ENCODE measurements at regions not wholly inside any gene's neighbourhood (a gene's known extent, or its start where the extent isn't known, plus 50 kb on each side); places are given as distances from the start of the nearest gene placed in this dataset.

DNA sequence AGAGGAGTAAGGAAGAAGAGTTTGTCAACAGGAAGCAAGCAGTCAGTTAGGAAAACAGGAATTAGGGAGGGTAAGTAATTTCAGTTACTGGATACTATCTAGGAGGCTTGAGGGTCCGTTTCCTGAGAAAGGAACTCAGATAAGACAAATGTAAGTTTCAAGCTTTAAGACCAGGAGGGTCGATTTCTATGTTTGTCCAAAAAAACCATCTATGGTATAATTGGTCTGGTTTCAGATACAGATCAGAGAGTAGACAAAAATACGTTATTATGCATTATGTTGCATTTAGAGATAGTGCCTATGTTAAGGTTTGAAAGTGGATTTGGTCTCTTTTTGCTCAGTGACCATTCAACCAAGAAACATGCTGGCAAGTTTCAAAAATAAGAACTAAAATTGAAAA is 789.6 kb upstream of the PCDH20 start:
- no peak overlapping the region for H3K9ac ChIP-seq (ENCODE audit: low read length)
- ChIA-PET CTCF (no interaction called here), POLR2A (no interaction called here), RAD21 (ENCODE audit: low non-redundant PET in 1 of 2, low total read pairs in 2 of 2, uncharacterized antibody in 2 of 2, unreplicated experiment in 2 of 2) (no interaction called here)
- H3K9me3 ChIP-seq (ENCODE audit: control insufficient read depth in 1 of 2, insufficient read depth in 1 of 2, low read depth in 1 of 2, low read length in 2 of 2): 0 out of 4 replicates have a peak, but pooled peaks cover 0 to 2% of the 10 kb centered on the region in 2 experiments
- BruUV-seq (replicated peaks): no TSS peak
- no peaks in the 10 kb centered on the region for H4K20me1 ChIP-seq (ENCODE audit: insufficient read depth)
- H3K27ac ChIP-seq (ENCODE audit: low read depth, low read length): no peak overlapping the region
- H3K4me2 ChIP-seq (ENCODE audit: low read length): no peak overlapping the region
- no peaks in the 10 kb centered on the region for H3K27me3 ChIP-seq (ENCODE audit: insufficient read depth, low read length)
- H3K79me2 ChIP-seq (ENCODE audit: insufficient read depth, low read length): no peaks in the 10 kb centered on the region
- H3K4me3 ChIP-seq (replicated peaks in 1 of 2; ENCODE audit: low read depth in 1 of 2, low read length in 2 of 2): no peak overlapping the region
- intact Hi-C loops (cut with micrococcal nuclease): no loop called here
- no peaks in the 10 kb centered on the region for H3K9me2 ChIP-seq (ENCODE audit: insufficient read depth)
- ATAC-seq: no peak
- TF ChIP-seq CEBPB (IDR thresholded peaks at IDR 0.05; ENCODE audit: low read depth) (no peak), CBX3 (IDR thresholded peaks at IDR 0.05; ENCODE audit: low read depth) (no peak), SIN3A (IDR thresholded peaks at IDR 0.05; ENCODE audit: low read depth) (no peak), POLR2AphosphoS5 (IDR thresholded peaks at IDR 0.05; ENCODE audit: low read depth, low read length) (no peak), RAD21 (IDR thresholded peaks at IDR 0.05; ENCODE audit: low read depth) (no peak), SRF (IDR thresholded peaks at IDR 0.05; ENCODE audit: low read depth) (no peak), SP1 (IDR thresholded peaks at IDR 0.05; ENCODE audit: low read depth) (no peak), EZH2 (IDR thresholded peaks at IDR 0.05) (no peak), EZH2phosphoT487 (IDR thresholded peaks at IDR 0.05; ENCODE audit: borderline replicate concordance) (no peak), TCF7L2 (IDR thresholded peaks at IDR 0.05; ENCODE audit: borderline replicate concordance, extremely low read depth, insufficient read depth, insufficient read length) (no peak), POLR2A (IDR thresholded peaks at IDR 0.05; ENCODE audit: borderline replicate concordance, extremely low read depth, insufficient read depth, insufficient read length) (no peak), ZFX (IDR thresholded peaks at IDR 0.05) (no peak)
- TF ChIP-seq, protein P1, sequence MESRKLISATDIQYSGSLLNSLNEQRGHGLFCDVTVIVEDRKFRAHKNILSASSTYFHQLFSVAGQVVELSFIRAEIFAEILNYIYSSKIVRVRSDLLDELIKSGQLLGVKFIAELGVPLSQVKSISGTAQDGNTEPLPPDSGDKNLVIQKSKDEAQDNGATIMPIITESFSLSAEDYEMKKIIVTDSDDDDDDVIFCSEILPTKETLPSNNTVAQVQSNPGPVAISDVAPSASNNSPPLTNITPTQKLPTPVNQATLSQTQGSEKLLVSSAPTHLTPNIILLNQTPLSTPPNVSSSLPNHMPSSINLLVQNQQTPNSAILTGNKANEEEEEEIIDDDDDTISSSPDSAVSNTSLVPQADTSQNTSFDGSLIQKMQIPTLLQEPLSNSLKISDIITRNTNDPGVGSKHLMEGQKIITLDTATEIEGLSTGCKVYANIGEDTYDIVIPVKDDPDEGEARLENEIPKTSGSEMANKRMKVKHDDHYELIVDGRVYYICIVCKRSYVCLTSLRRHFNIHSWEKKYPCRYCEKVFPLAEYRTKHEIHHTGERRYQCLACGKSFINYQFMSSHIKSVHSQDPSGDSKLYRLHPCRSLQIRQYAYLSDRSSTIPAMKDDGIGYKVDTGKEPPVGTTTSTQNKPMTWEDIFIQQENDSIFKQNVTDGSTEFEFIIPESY (IDR thresholded peaks at IDR 0.05; ENCODE audit: extremely low read depth, insufficient replicate concordance, low read length): no peak
- H3K36me3 ChIP-seq (ENCODE audit: control insufficient read depth in 1 of 2, insufficient read depth in 2 of 2, low read length in 2 of 2): no peaks in the 10 kb centered on the region
- H2AFZ ChIP-seq (ENCODE audit: low read depth, low read length, poor library complexity, severe bottlenecking): no peak overlapping the region
- DNase-seq (ENCODE audit: low read depth, low spot score): no peak
- H3K4me1 ChIP-seq (ENCODE audit: control insufficient read depth in 1 of 2, insufficient read depth in 2 of 2, low read length in 2 of 2): no peaks in the 10 kb centered on the region

Data from HCT116 (cell line).